HEK293T (cell line): ENCODE measurements at regions not wholly inside any gene's neighbourhood (a gene's known extent, or its start where the extent isn't known, plus 50 kb on each side); places are given as distances from the start of the nearest gene placed in this dataset.

ENCODE experiments used
- ELF4 ChIP-seq: fragments of 450-650 bp; IDR thresholded peaks from 2 replicates; pipeline ENCODE4 v1.6.1; 2017; ENCODE audit warnings: antibody characterized with exemption
- HDGF ChIP-seq: fragments of 450-650 bp; IDR thresholded peaks from 2 replicates; pipeline ENCODE4 v1.6.1; 2017; ENCODE audit warnings: antibody characterized with exemption, borderline replicate concordance
- NFRKB ChIP-seq: fragments of 450-650 bp; IDR thresholded peaks from 2 replicates; pipeline ENCODE4 v1.6.1; 2016; ENCODE audit warnings: mild to moderate bottlenecking, moderate library complexity
- SP1 ChIP-seq: fragments of 450-650 bp; IDR thresholded peaks from 2 replicates; pipeline ENCODE4 v1.6.1; 2017
- TARDBP ChIP-seq: fragments of 450-650 bp; IDR thresholded peaks from 2 replicates; pipeline ENCODE4 v1.6.1; 2016

GRCh38 chr22:47549741-47550340 is 787.4 kb downstream of the TBC1D22A start:
- TF ChIP-seq NFRKB (no peak), HDGF (no peak), ELF4 (no peak), TARDBP (no peak), SP1 (no peak)
